GM21526 (cell line): ENCODE measurements at regions not wholly inside any gene's neighbourhood (a gene's known extent, or its start where the extent isn't known, plus 50 kb on each side); places are given as distances from the start of the nearest gene placed in this dataset.

Experiments
- ATAC-seq: cut with Tn5 transposase; IDR thresholded peaks from one replicate; pipeline ENCODE4 v1.9.1; 2021; ENCODE audit warnings: moderate library complexity; ENCODE audit not compliant: unreplicated experiment, low FRiP score

DNA sequence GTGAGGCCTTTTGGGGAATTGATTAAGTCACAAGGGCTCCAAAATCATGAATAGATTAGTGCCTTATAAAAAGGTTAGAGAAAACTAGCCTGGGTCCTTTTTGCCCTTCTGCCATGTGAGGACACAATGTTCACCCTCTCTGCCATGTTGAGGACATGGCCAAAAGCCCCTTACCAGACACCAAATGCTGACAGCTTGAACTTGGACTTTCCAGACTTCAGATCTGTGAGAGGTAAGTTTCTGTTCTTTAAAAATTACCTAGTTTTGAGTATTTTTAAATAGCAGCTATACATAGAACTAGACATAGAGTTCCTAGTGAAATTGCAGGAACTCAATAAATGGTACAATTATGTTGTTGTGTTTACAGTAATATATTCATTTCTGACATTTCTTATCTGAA lies 1214.4 kb downstream of the ADGRL3 start:
- ATAC-seq, result no peak

- no peak for ATAC-seq
Measured at GRCh38 chr4:62410371-62411003, 1210.4 kb downstream of the ADGRL3 start.

DNA sequence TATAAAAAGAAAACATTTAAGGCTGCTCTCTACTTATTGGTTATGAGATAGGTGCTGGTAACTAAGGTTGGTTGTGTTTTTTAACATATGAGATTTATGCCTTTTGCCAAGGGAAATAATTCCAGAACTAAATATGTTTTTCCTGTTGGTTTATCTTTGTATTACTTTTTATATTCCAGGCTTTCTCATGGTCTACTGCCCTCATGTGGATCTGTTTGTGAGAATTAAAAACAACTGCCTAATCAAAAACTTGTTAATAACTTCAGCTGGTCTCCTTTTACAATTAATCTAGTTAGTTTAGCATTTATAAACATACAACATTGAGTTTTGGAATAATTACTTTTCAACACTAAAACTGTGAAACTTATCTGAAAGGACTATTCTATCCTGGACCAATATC lies 1208.3 kb downstream of the ADGRL3 start:
- no peak for ATAC-seq

- ATAC-seq, result no peak
Measured at GRCh38 chr4:62407534-62407933, 1207.4 kb downstream of the ADGRL3 start.

DNA sequence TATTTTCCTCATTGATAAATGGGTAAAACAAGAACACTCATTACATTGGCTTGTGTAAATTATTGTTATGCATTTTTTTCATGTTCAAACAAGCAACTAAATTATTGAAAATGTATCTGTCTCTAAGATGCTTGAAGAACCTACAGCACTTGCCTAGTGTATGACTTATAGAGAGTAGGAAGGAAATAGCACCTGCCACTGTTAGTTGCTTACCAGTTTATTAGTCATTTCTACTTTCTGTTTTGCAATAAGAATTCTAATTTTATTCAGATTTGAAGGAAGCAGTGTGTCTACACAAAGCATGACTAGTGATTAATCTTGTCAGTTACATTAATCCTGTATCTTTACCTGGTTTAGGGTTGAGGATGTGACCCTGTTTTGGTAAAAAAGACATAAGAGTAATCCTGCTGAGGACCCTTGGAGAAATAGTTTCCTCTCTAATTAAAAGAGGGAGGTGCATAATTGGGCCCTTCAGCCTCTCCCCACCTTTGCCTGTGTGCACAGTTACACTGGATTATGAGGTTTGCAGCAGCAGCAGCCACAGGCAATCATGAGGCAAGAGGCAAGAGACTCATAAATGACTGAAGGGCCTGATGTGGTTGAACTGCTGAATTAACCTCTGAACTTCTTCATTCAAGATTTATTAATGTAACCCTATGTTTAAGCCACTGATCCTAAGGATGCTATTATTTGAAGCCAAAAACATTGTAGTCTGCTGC lies 1202.1 kb downstream of the ADGRL3 start:
- no peak for ATAC-seq

DNA sequence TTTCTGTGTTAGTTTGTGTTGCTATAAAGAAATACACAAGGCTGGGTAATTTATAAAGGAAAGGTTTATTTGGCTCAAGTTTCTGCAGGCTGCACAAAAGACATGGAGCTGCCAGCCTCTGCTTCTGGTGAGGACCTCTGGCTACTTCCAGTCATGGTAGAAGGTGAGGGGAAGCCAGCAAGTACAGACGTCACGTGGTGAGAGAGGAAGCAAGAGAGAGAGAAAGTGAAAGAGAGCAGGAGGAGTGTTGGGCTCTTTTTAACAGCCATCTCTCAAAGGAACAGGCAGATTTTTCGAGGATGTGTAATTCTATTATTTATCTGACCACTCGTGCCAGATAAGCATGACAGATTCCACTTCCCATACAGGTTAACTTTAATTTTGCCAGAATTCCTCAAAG lies 1199.1 kb downstream of the ADGRL3 start:
- peak; percentile 78 for ATAC-seq

GRCh38 chr4:62398318-62398717 lies 1198.2 kb downstream of the ADGRL3 start:
- ATAC-seq, result no peak

GRCh38 chr4:62394766-62395165 lies 1194.6 kb downstream of the ADGRL3 start:
- ATAC-seq, result no peak

DNA sequence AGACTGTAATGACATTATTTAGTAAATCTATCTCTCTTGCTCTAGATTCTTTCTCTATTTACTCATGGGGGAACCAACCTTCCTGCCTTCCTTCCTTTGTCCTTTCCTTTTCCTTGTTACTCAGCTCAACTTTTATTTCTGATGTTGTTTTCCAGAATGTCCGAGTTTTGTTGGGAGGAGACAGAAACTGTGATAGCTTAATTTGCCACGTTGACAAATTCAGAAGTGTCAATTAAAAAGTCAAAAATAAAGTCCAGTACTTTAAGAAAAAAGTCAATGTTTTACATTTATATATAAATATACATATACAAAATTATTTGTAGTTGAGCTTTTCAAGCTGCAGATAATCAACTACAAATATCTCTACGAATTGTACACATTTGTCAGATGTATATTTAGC lies 1187.7 kb downstream of the ADGRL3 start:
- ATAC-seq, result no peak

GRCh38 chr4:62377700-62378099 lies 1177.6 kb downstream of the ADGRL3 start:
- ATAC-seq, result no peak

GRCh38 chr4:62377245-62377644 lies 1177.1 kb downstream of the ADGRL3 start:
- no peak for ATAC-seq

GRCh38 chr4:62366939-62367338 lies 1166.8 kb downstream of the ADGRL3 start:
- no peak for ATAC-seq

GRCh38 chr4:62360156-62360545 lies 1160.0 kb downstream of the ADGRL3 start:
- ATAC-seq, result no peak

- no peak for ATAC-seq
Measured at GRCh38 chr4:62359441-62360155, 1159.5 kb downstream of the ADGRL3 start.

GRCh38 chr4:62344915-62345314 lies 1144.8 kb downstream of the ADGRL3 start:
- ATAC-seq, result no peak

DNA sequence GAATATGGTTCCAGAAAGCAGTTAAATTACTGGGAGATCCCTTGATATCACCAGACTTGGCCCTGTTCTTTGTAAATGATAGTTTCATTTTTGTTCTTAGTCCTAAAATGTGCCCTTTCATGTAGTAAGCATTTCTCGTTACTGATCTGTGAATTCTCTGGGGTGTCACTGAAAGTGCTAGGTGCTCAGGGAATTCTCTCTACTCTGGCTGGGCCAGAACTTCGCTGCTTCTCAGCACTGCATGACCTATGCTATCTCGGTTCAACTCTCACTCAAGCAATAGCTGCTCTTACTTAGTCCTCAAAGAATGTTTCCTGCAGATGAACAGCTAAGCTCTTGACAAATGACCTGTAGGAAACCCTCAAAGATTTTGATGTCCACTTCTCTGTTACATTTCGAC lies 1144.3 kb downstream of the ADGRL3 start:
- no peak for ATAC-seq

GRCh38 chr4:62342346-62342745 lies 1142.2 kb downstream of the ADGRL3 start:
- no peak for ATAC-seq

DNA sequence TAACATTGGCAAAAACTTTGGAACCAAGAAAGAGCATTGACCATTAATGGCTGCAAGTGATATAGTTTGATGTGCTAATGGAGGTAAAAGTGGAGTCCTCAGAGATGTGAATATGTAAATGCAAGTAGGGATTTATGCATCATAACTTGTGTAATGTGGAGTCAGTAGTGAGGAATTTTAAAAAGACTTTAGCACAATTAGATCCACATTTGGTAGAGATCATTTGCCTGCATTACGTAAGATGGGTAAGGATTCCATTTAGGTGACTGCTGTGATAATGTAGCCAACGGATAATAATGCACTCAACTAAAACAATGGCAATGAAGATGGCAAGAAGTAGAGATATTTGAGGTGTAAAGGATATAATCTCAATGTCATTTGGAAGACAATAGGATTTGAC lies 1128.4 kb downstream of the ADGRL3 start:
- ATAC-seq, result no peak

DNA sequence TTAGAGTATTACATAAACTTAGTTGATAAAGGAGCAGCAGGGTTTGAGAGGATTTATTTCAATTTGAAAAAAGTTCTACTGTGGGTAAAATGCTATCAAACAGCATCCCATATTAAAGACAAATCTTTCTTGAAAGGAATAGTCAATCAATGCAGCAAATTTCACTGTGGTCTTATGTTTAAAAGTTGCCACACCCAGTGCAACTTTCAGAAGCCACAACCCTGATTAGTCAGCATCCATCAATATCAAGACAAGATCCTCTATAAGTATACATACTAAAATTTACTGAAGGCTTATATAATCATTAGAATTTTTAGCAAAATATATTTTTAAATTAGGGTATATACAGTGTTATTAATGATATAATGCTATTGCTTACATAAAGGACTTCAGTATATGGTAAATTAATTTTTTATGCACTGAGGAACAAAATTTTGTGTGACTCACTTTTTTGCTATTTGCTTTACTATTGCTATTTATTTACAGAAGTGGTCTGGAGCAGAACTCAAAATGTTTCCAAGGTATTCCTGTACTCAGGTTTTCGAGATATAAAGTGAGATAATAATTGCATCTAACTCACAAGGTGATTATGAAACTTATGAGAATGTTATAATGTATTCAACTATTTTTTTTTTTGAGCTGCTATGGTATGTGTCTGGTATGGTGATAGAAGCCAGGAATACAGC lies 1127.6 kb downstream of the ADGRL3 start:
- ATAC-seq, result no peak

DNA sequence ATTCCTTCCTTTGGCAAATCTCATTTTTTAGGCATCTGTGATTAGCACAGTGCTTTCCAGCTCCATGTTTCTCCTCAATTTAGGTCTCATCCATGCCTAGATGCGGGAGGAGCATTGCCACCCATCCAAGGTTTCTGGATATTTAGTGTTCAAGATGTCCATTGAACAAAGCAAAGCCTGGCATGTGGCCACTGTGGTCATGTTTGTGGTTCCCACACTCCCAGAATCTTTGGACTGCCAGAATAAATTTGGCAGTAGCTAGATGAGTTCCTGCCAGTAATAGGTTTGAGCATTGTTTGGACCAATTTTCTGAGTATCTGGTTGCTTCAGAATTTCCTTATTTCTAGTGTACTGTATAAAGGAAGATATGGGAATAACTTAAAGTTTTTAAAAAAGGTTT lies 1124.1 kb downstream of the ADGRL3 start:
- no peak for ATAC-seq

DNA sequence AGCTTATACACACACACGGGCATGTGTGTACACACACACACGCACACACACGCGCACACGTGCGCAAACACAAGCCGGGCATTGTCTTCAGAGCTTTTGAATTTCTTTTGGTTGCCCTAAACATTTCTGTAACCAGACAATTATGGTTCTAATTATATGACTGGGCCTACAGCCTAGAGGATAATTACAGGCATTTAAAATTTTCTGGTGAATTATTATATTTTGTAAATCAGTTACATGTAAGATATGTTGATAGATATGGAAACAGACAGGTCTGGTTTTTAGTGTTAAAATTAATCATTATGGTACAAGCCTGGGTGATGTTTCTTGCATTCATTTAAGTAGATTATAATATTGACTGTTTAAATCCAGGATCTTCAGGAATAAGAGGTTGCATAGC lies 1120.5 kb downstream of the ADGRL3 start:
- no peak for ATAC-seq
